ENCODE measurements at regions not wholly inside any gene's neighbourhood (a gene's known extent, or its start where the extent isn't known, plus 50 kb on each side); places are given as distances from the start of the nearest gene placed in this dataset.

DNA sequence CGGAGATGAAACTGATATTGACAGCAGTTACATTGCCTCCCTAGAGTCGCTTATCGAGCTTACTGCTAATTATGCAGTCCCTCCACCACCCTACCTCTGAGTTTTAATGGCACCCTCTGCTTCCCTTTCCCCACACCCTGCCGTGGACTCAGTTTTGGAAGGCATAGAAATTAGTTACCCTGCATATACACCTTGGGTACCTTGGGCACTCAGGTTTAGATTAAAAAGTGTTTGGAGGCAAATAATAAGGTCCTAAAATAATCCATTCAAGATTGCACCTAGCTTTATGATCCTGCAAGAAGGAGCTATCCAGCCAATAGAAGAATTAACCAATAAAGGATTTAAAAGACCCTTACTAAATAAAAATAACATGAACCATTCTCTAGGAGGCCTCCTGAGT, 117.8 kb upstream of the AGBL1 start:
- H2AFZ ChIP-seq (ENCODE audit: low read length, unreplicated experiment): no peak overlapping the region
- H3K4me1 ChIP-seq (ENCODE audit: control insufficient read depth, insufficient read depth, low read length, unreplicated experiment): no peaks in the 10 kb centered on the region
- no peak overlapping the region for H3K27ac ChIP-seq (ENCODE audit: low read depth, low read length)
- no peaks in the 10 kb centered on the region for H3K36me3 ChIP-seq (ENCODE audit: insufficient read depth, low read length)
- no peaks in the 10 kb centered on the region for H3K27me3 ChIP-seq (ENCODE audit: insufficient read depth, low read length)
- no peaks in the 10 kb centered on the region for H3K79me2 ChIP-seq (ENCODE audit: control insufficient read depth, insufficient read depth, low read length, unreplicated experiment)
- no peak overlapping the region for H3K4me3 ChIP-seq (ENCODE audit: low read depth, low read length)

DNA sequence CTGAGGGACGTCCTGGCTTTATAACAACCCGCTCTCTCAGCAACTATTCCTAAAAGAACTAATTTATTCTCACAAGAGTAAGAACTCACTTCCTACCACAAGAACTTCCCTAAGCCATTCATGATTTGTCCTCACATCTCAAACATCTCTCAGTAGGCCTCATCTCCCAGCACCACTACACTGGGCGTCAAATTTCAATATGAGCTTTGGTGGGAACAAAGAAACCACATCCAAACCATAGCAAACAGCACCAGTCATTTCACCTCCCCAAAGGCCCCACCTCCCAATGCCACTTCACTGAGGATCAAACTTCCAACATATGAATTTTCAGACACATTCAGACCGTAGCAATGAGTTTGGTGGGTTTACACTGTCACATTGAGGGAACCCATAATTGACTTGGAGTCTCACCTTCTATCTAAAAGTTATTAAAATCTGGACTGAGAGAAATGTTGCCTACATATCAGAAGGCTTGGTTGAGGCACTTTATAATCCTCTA, 116.4 kb upstream of the AGBL1 start:
- no peaks in the 10 kb centered on the region for H3K27me3 ChIP-seq (ENCODE audit: insufficient read depth, low read length)
- H3K4me1 ChIP-seq (ENCODE audit: control insufficient read depth, insufficient read depth, low read length, unreplicated experiment): no peaks in the 10 kb centered on the region
- H3K79me2 ChIP-seq (ENCODE audit: control insufficient read depth, insufficient read depth, low read length, unreplicated experiment): no peaks in the 10 kb centered on the region
- H2AFZ ChIP-seq (ENCODE audit: low read length, unreplicated experiment): no peak overlapping the region
- no peak overlapping the region for H3K4me3 ChIP-seq (ENCODE audit: low read depth, low read length)
- H3K36me3 ChIP-seq (ENCODE audit: insufficient read depth, low read length): no peaks in the 10 kb centered on the region
- no peak overlapping the region for H3K27ac ChIP-seq (ENCODE audit: low read depth, low read length)

- Histone ChIP-seq H3K36me3 (ENCODE audit: insufficient read depth, low read length) (no peaks in the 10 kb centered on the region), H3K27me3 (ENCODE audit: insufficient read depth, low read length) (no peaks in the 10 kb centered on the region), H3K27ac (ENCODE audit: low read depth, low read length) (no peak overlapping the region), H3K79me2 (ENCODE audit: control insufficient read depth, insufficient read depth, low read length, unreplicated experiment) (no peaks in the 10 kb centered on the region), H2AFZ (ENCODE audit: low read length, unreplicated experiment) (no peak overlapping the region), H3K4me3 (ENCODE audit: low read depth, low read length) (no peak overlapping the region), H3K4me1 (ENCODE audit: control insufficient read depth, insufficient read depth, low read length, unreplicated experiment) (no peaks in the 10 kb centered on the region)
Observed at GRCh38 chr15:85964471-85964870, 115.2 kb upstream of the AGBL1 start.

DNA sequence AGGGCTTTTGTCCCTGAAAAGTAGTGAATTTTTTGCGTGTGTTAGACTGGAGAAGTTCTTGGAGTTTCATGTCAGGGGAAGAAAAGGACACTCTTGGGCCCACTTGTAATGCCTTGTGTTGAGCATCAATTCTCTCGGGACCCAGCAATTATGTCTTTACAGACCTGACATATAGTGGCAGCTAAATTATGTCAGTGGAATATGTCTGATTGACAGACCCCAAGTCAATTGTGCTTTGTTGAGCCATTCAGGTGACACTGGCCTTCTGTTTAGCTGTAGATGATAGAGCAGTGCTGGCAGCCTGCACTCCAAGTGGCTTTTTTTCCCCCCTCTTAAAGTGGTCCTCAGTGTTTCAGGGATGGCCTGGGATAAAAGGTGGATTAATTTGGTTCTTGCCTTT, 112.1 kb upstream of the AGBL1 start:
- no peaks in the 10 kb centered on the region for H3K79me2 ChIP-seq (ENCODE audit: control insufficient read depth, insufficient read depth, low read length, unreplicated experiment)
- H2AFZ ChIP-seq (ENCODE audit: low read length, unreplicated experiment): no peak overlapping the region
- H3K4me3 ChIP-seq (ENCODE audit: low read depth, low read length): no peak overlapping the region
- no peaks in the 10 kb centered on the region for H3K4me1 ChIP-seq (ENCODE audit: control insufficient read depth, insufficient read depth, low read length, unreplicated experiment)
- H3K27me3 ChIP-seq (ENCODE audit: insufficient read depth, low read length): no peaks in the 10 kb centered on the region
- H3K36me3 ChIP-seq (ENCODE audit: insufficient read depth, low read length): no peaks in the 10 kb centered on the region
- no peak overlapping the region for H3K27ac ChIP-seq (ENCODE audit: low read depth, low read length)

DNA sequence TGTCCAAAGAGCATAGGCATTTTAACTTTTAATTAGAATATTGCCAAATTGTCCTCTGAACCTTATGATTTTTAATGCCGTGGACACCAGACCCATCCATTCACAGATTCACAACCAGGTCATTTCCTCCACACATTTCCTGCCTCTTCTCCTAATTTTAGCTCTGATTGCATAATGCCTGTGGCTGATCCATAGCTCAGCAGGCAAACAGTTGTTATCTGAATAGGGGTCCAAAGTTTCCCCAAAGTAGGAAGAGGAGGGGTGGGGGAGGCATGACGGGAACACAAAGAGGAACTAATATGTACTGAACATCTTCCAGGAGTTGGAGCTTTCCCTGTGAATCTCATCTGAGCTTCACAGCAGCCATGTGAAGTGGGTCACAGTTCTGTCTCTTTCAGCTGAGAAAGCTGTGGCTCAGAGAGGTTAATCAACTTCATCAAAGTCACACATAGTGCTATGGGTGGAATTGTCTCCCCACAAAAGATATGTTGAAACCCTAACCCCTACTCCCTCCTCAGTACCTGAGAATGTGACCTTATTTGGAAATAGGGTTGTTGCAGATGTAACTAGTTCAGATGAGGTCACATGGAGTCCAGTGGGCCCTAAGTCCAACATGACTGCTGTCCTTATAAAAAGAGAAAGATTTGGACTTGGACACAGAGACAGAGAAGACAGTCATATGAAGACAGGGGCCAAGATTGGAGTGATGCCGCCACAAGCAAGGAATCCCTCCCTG, 106.7 kb upstream of the AGBL1 start:
- Histone ChIP-seq H2AFZ (ENCODE audit: low read length, unreplicated experiment) (no peak overlapping the region), H3K27ac (ENCODE audit: low read depth, low read length) (no peak overlapping the region), H3K36me3 (ENCODE audit: insufficient read depth, low read length) (no peaks in the 10 kb centered on the region), H3K4me3 (ENCODE audit: low read depth, low read length) (no peak overlapping the region), H3K4me1 (ENCODE audit: control insufficient read depth, insufficient read depth, low read length, unreplicated experiment) (no peaks in the 10 kb centered on the region), H3K27me3 (ENCODE audit: insufficient read depth, low read length) (no peaks in the 10 kb centered on the region), H3K79me2 (ENCODE audit: control insufficient read depth, insufficient read depth, low read length, unreplicated experiment) (no peaks in the 10 kb centered on the region)

GRCh38 chr15:85973584-85974347, 105.9 kb upstream of the AGBL1 start:
- no peaks in the 10 kb centered on the region for H3K36me3 ChIP-seq (ENCODE audit: insufficient read depth, low read length)
- no peak overlapping the region for H2AFZ ChIP-seq (ENCODE audit: low read length, unreplicated experiment)
- no peaks in the 10 kb centered on the region for H3K27me3 ChIP-seq (ENCODE audit: insufficient read depth, low read length)
- H3K27ac ChIP-seq (ENCODE audit: low read depth, low read length): no peak overlapping the region
- no peaks in the 10 kb centered on the region for H3K79me2 ChIP-seq (ENCODE audit: control insufficient read depth, insufficient read depth, low read length, unreplicated experiment)
- no peak overlapping the region for H3K4me3 ChIP-seq (ENCODE audit: low read depth, low read length)
- H3K4me1 ChIP-seq (ENCODE audit: control insufficient read depth, insufficient read depth, low read length, unreplicated experiment): no peaks in the 10 kb centered on the region

DNA sequence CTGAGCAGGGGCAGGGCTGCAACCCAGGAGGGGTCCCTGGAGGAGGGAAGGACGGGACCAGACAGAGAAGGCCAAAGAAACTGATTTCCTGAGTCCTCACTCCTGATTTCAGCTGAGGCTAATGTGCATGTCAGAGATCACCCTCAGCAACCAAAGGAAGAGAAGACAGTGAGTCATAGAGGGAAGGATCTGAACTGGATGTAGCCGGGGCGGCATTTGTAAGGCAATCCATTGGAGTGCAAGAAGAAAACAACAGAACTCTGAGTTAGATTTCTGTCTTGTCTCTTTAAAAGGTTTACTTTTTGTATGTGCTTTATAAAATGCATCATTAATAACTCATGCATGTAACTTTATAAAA, 105.3 kb upstream of the AGBL1 start:
- H3K4me3 ChIP-seq (ENCODE audit: low read depth, low read length): no peak overlapping the region
- no peak overlapping the region for H2AFZ ChIP-seq (ENCODE audit: low read length, unreplicated experiment)
- no peaks in the 10 kb centered on the region for H3K27me3 ChIP-seq (ENCODE audit: insufficient read depth, low read length)
- H3K4me1 ChIP-seq (ENCODE audit: control insufficient read depth, insufficient read depth, low read length, unreplicated experiment): no peaks in the 10 kb centered on the region
- no peaks in the 10 kb centered on the region for H3K79me2 ChIP-seq (ENCODE audit: control insufficient read depth, insufficient read depth, low read length, unreplicated experiment)
- no peak overlapping the region for H3K27ac ChIP-seq (ENCODE audit: low read depth, low read length)
- no peaks in the 10 kb centered on the region for H3K36me3 ChIP-seq (ENCODE audit: insufficient read depth, low read length)

DNA sequence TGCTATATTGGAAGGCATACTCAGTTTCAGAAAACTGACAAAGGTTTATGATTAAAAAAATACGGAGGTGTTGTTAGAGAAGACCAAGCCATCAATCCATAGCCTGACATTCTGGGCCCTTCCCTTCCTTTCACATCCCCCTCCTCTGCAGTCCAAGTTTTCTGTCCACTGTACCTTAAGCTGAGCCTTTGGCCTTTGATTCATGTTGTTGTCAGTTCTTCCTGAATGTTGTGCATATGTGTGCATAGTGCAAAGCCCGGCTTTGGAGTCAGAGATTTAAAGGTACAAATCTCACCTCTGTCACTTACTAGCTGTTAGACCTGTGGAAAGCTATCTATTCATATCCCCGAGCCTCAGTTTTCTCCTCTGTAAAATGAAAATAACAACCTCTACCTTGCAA, 104.9 kb upstream of the AGBL1 start:
- no peaks in the 10 kb centered on the region for H3K79me2 ChIP-seq (ENCODE audit: control insufficient read depth, insufficient read depth, low read length, unreplicated experiment)
- H3K27ac ChIP-seq (ENCODE audit: low read depth, low read length): no peak overlapping the region
- no peak overlapping the region for H2AFZ ChIP-seq (ENCODE audit: low read length, unreplicated experiment)
- no peak overlapping the region for H3K4me3 ChIP-seq (ENCODE audit: low read depth, low read length)
- H3K4me1 ChIP-seq (ENCODE audit: control insufficient read depth, insufficient read depth, low read length, unreplicated experiment): no peaks in the 10 kb centered on the region
- no peaks in the 10 kb centered on the region for H3K27me3 ChIP-seq (ENCODE audit: insufficient read depth, low read length)
- H3K36me3 ChIP-seq (ENCODE audit: insufficient read depth, low read length): no peaks in the 10 kb centered on the region

GRCh38 chr15:85976102-85976501, 103.6 kb upstream of the AGBL1 start:
- H3K4me3 ChIP-seq (ENCODE audit: low read depth, low read length): no peak overlapping the region
- H3K36me3 ChIP-seq (ENCODE audit: insufficient read depth, low read length): no peaks in the 10 kb centered on the region
- H3K4me1 ChIP-seq (ENCODE audit: control insufficient read depth, insufficient read depth, low read length, unreplicated experiment): no peaks in the 10 kb centered on the region
- no peaks in the 10 kb centered on the region for H3K79me2 ChIP-seq (ENCODE audit: control insufficient read depth, insufficient read depth, low read length, unreplicated experiment)
- H2AFZ ChIP-seq (ENCODE audit: low read length, unreplicated experiment): no peak overlapping the region
- H3K27ac ChIP-seq (ENCODE audit: low read depth, low read length): no peak overlapping the region
- no peaks in the 10 kb centered on the region for H3K27me3 ChIP-seq (ENCODE audit: insufficient read depth, low read length)

DNA sequence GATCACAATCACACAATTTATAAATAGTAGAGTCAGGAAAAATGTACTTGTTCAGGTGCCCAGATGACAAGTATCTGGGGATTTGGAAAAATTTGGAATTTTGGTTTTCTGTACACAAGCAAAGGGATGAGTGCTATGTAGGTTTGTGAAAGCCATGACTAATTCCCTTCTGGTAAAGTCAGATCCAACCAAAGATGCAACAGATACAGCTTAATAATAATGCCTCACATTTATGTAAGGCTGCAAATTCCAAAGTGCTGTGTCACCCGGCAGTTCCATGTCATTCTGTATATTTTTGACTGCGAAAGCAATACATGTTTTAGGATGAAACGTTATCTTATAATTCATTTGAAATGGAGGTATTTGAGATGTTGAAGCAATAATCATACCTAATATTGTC, 102.7 kb upstream of the AGBL1 start:
- Histone ChIP-seq H3K4me1 (ENCODE audit: control insufficient read depth, insufficient read depth, low read length, unreplicated experiment) (no peaks in the 10 kb centered on the region), H3K27ac (ENCODE audit: low read depth, low read length) (no peak overlapping the region), H3K4me3 (ENCODE audit: low read depth, low read length) (no peak overlapping the region), H3K27me3 (ENCODE audit: insufficient read depth, low read length) (no peaks in the 10 kb centered on the region), H3K79me2 (ENCODE audit: control insufficient read depth, insufficient read depth, low read length, unreplicated experiment) (no peaks in the 10 kb centered on the region), H2AFZ (ENCODE audit: low read length, unreplicated experiment) (no peak overlapping the region), H3K36me3 (ENCODE audit: insufficient read depth, low read length) (no peaks in the 10 kb centered on the region)

DNA sequence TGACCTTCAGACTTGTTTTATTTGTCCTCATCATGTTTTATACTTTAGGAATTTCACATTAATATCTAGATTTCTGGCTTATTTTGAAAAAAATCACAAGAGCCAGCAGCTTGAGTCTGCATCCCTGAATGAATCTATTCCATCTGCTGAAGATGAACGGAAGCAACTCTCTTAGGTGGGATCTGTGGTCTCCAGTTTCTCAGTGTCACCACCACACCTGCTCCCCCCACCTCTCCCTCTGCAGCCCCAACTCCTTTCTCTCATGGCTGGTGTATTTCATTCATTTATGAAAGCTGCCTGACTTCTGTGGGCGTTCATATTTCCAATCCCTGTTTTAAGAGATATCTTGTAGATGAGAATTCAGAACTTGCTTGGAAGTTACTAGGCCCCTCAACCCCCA, 102.1 kb upstream of the AGBL1 start:
- H3K27ac ChIP-seq (ENCODE audit: low read depth, low read length): no peak overlapping the region
- H3K4me1 ChIP-seq (ENCODE audit: control insufficient read depth, insufficient read depth, low read length, unreplicated experiment): no peaks in the 10 kb centered on the region
- no peak overlapping the region for H3K4me3 ChIP-seq (ENCODE audit: low read depth, low read length)
- no peak overlapping the region for H2AFZ ChIP-seq (ENCODE audit: low read length, unreplicated experiment)
- H3K36me3 ChIP-seq (ENCODE audit: insufficient read depth, low read length): no peaks in the 10 kb centered on the region
- no peaks in the 10 kb centered on the region for H3K79me2 ChIP-seq (ENCODE audit: control insufficient read depth, insufficient read depth, low read length, unreplicated experiment)
- no peaks in the 10 kb centered on the region for H3K27me3 ChIP-seq (ENCODE audit: insufficient read depth, low read length)
